Vagina (tissue), 2 donors: ENCODE measurements at regions not wholly inside any gene's neighbourhood (a gene's known extent, or its start where the extent isn't known, plus 50 kb on each side); places are given as distances from the start of the nearest gene placed in this dataset.

ENCODE experiments used
- CTCF ChIP-seq, 3 experiments: fragments of 450-650 bp in 2 of 3; fragments of 200-600 bp in 1 of 3; sonication (generic) in 1 of 3; IDR thresholded peaks; one replicate each; pipeline ENCODE4 v1.5.1; 2017 to 2019; ENCODE audit warnings: antibody characterized with exemption in 3 of 3, mild to moderate bottlenecking in 2 of 3, moderate library complexity in 2 of 3
- POLR2A ChIP-seq, 2 donors: fragments of 450-650 bp; IDR thresholded peaks; one replicate each; pipeline ENCODE4 v1.6.1; 2017; ENCODE audit warnings: antibody characterized with exemption in 2 of 2, mild to moderate bottlenecking in 2 of 2, moderate library complexity in 2 of 2

GRCh38 chr13:44299152-44299943 lies 74.3 kb upstream of the SERP2 start:
- TF ChIP-seq CTCF (IDR thresholded peaks at IDR 0.05), result no peak
- no peak for TF ChIP-seq POLR2A (IDR thresholded peaks at IDR 0.05)
